ENCODE measurements at regions not wholly inside any gene's neighbourhood (a gene's known extent, or its start where the extent isn't known, plus 50 kb on each side); places are given as distances from the start of the nearest gene placed in this dataset.
"Not testable (repeated sequence)": the region's sequence is repeated elsewhere in the genome, so short reads cannot be mapped to it uniquely, and the experiment has no call there.

GRCh38 chr6:119942078-119942752, 592.7 kb upstream of the MAN1A1 start:
- FAIRE-seq = no peak

GRCh38 chr6:119938752-119939151, 589.2 kb upstream of the MAN1A1 start:
- FAIRE-seq = no peak

- FAIRE-seq = no peak
Observed at GRCh38 chr6:119934816-119935215, 585.3 kb upstream of the MAN1A1 start.

- no peak for FAIRE-seq
Observed at GRCh38 chr6:119929121-119929520, 579.6 kb upstream of the MAN1A1 start.

DNA sequence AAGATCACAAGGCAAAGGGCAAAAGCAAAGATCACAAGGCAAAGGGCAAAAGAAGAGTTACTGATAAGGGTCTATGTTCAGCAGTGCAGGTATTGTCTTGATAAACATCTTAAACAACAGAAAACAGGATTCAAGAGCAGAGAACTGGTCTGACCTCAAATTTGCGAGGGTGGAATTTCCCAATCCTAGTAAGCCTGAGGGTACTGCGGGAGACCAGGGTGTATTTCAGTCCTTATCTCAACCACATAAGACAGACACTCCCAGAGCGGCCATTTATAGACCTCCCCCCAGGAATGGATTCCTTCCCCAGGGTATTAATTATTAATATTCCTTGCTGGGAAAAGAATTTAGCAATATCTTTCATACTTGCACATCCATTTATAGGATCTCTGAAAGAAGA, 575.3 kb upstream of the MAN1A1 start:
- not testable (repeated sequence) for FAIRE-seq

DNA sequence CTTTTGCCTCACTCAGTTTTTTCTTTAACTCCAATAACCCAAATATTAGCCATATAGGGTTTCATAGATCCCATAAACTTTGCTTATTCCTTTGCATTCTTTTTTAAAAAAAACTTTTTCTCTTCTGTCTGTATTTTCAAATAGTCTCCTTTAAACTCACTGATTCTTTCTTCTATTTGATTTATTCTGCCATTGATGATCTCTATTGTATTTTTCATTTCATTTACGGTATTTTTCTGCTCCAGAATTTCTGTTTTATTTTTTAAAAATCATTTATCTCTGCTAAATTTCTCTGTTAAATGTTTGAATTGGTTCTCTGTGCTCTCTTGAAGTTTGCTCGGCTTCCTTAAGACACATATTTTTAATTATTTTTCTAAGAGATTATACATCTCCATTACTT, 573.3 kb upstream of the MAN1A1 start:
- FAIRE-seq = no peak

DNA sequence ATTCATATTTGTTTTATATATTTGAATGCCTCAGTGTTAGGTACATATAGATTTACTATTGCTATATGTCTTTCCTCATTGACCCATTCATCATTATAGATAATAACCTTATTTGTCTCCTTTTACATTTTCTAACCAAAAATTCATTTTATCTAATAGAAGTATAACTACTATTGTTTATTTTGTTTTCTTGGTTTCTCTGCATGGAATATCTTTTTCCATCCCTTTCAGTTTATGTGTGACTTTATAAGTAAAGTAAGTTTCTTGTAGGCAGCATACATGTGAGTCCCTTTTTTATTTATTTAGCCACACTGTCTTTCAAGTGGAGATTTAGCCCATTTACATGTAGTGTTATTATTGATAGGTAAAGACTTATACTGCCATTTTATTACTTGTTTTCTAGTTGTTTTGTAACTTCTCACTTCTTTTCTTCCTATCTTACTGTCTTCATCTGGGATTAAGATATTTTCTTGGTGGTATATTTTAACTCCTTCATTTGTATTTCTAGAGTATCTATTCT, 572.0 kb upstream of the MAN1A1 start:
- FAIRE-seq = no peak

- no peak for FAIRE-seq
Observed at GRCh38 chr6:119917186-119917585, 567.6 kb upstream of the MAN1A1 start.

- FAIRE-seq = no peak
Observed at GRCh38 chr6:119915971-119916370, 566.4 kb upstream of the MAN1A1 start.

- no peak for FAIRE-seq
Observed at GRCh38 chr6:119908157-119908556, 558.6 kb upstream of the MAN1A1 start.

DNA sequence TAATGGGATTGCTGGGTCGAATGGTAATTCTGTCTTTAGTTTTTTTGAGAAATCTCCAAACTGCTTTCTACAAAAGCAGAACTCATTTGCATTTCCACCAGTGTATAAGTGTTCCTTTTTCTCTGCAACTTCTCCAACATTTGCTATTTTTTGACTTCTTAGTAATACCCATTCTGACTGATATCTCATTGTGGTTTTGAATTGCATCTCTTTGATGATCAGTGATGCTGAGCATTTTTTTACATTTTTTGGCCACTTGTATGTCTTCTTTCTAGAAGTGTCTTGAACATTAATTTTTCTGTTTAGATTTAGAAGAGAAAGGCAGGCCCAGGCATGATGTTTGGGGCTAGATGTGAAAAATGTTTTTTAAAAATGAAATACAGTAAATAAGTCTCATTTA, 553.1 kb upstream of the MAN1A1 start:
- no peak for FAIRE-seq

- FAIRE-seq = no peak
Observed at GRCh38 chr6:119896806-119897205, 547.2 kb upstream of the MAN1A1 start.

- FAIRE-seq = no peak
Observed at GRCh38 chr6:119895626-119896025, 546.1 kb upstream of the MAN1A1 start.

DNA sequence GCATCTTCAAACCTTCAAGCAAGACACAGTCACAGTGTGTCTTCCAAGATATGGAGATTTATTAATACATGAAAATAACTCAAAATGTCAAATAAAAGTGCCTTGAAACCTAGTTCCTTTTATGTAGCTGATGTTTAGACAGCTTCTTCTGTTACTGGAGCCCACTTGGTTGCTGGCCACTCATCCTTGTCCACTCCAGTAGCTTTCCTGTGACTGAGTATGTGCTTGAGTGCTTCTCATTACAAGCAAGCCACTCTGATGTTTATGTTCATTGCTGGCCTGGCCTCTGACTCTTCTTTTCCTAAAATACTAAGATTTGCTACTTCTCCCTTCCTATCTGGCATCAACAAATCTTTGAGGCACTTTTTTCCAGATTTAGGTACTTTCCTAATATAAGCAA, 545.2 kb upstream of the MAN1A1 start:
- FAIRE-seq = no peak

DNA sequence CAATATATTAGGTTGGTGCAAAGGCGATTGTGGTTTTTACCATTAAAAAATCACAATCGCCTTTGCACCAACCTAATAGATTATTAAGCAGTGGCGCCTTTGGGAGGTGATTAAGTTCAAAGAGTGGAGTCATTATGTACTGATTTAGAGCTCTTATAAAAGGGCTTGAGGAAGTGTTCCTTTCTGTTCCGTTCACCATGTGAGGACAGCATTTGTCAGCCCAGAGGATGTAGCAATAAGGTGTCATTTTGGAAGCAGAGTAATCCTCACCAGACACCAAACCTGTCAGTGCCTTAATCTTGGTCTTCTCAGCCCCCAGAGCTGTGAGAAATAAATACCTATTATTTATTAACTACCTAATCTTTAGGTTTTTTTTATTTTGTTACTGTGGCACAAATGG, 542.1 kb upstream of the MAN1A1 start:
- FAIRE-seq = no peak

DNA sequence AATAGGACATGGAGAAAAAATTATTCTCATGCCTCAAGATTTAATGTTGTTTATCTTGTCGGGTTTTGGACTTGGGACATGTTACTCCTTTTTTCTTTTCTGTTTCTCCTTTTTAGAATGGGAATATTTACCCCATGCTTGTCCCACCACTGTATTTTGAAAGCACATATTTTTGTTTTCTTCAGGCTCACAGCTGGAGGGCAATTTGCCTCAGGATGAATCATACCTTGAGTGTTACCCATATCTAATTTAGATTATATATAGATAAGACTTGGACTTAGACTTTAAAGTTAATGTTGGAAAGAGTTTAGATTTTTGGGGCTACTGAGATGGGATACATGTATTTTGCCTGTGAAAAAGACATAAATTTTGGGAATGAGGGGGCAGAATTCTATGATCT, 541.6 kb upstream of the MAN1A1 start:
- no peak for FAIRE-seq

- FAIRE-seq = no peak
Observed at GRCh38 chr6:119890470-119890869, 540.9 kb upstream of the MAN1A1 start.

DNA sequence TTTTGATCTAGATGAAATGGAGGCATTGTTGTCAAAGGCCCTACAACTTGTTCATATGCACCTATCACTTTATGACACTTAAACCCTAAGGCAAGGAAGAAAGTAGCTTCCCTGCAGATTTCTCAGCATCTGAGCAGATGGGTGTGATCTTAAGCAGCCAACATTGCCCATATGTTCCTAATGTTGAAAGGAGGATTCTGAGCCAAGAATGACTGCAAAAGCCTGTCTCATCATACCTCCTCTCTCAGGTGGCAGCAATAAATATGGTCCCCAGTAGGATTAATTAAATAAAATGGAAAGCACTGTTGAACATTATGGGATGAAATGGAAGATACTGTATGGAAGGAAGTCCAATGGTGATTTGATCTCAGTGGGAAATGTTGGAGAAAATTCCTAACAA, 538.1 kb upstream of the MAN1A1 start:
- no peak for FAIRE-seq

DNA sequence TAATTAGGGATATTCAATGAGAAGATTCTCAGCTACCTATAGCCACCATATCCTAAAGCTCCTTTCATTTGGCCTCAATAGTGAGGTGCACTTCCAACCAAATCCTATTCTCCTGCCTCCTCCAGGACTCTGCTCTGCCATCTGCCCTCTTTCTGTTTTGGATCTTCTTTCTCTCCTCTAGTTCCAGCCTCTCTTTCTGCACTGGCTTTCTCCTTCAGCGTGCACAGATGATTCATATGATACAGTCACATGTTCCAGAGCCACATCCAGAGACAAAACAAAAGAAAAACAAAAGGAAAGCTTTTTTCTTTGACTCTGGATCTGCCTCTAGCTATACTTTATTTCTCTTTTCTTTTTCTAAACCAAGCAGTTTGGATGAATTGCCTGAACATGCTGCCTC, 531.9 kb upstream of the MAN1A1 start:
- no peak for FAIRE-seq

DNA sequence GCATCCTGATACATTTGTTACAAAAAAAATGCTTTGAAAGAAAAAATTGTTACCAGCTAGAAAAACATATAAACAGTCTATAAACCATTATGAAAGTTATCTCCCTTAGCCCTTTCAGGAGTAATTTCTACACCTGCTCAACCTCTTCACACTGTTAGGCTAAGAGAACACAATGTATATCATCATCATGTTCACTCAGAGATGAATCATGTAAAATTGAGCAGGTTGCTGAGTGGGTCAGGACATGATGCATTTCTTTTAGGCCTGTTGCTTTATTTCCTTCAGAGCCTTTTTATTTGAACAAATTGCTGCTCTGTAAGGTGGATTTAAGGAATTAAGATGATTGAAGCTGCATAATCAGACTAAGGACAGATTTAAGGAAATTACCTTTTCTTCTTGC, 531.3 kb upstream of the MAN1A1 start:
- no peak for FAIRE-seq

GRCh38 chr6:119879731-119880130, 530.2 kb upstream of the MAN1A1 start:
- no peak for FAIRE-seq

- no peak for FAIRE-seq
Observed at GRCh38 chr6:119874381-119874780, 524.8 kb upstream of the MAN1A1 start.

- FAIRE-seq = no peak
Observed at GRCh38 chr6:119873107-119873506, 523.5 kb upstream of the MAN1A1 start.

DNA sequence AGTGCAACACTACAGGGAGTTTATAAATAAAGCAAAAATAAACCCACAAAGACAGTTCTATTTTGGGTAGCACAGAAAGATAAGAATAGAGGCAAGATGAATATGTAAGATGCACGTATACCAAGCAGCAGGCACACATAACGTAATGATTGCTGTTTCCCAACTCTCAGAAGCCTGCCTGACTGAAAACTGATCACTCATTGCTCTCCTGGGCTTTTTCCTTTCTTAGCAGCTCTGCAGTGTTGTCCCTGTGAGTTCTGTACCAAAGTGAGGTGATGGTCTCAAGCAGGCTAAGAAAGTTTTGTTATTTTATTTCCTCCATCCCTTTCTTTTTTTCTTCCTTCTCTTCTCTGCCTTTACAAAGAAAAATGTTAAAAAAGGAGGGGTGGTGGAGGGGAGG, 522.0 kb upstream of the MAN1A1 start:
- FAIRE-seq = no peak
